Spleen (tissue), 11 donors: ENCODE measurements at regions not wholly inside any gene's neighbourhood (a gene's known extent, or its start where the extent isn't known, plus 50 kb on each side); places are given as distances from the start of the nearest gene placed in this dataset.

Source experiments
- DNase-seq: peaks from one replicate; pipeline ENCODE4 v3.0.0-alpha.2; 2020
- H3K27ac ChIP-seq, 8 donors: fragments of 200-600 bp; sonication (generic) in 7 of 8; 1 replicate in 4 of 8; 2 replicates in 4 of 8; pipeline versions ENCODE4 v1.5.0 to v1.8.0; 2016 to 2021; ENCODE audit warnings: inconsistent platforms in 4 of 8, mild to moderate bottlenecking in 4 of 8, moderate library complexity in 1 of 8
- H3K27me3 ChIP-seq, 7 donors: fragments of 200-600 bp; sonication (generic) in 6 of 7; replicated peaks in 1 of 7; 1 replicate in 4 of 7; 2 replicates in 3 of 7; pipeline versions ENCODE4 v1.5.0 to v1.8.0; 2016 to 2021; ENCODE audit warnings: inconsistent platforms in 3 of 7, mild to moderate bottlenecking in 1 of 7
- H3K36me3 ChIP-seq, 6 donors: fragments of 200-600 bp; sonication (generic) in 5 of 6; 1 replicate in 4 of 6; 2 replicates in 2 of 6; pipeline versions ENCODE4 v1.5.0 to v1.8.0; 2016 to 2021; ENCODE audit warnings: inconsistent platforms in 2 of 6
- H3K4me1 ChIP-seq, 6 donors: fragments of 200-600 bp; sonication (generic) in 5 of 6; 1 replicate in 3 of 6; 2 replicates in 3 of 6; pipeline versions ENCODE4 v1.5.0 to v1.8.0; 2016 to 2021; ENCODE audit warnings: inconsistent platforms in 3 of 6
- H3K4me3 ChIP-seq, 8 donors: fragments of 200-600 bp; sonication (generic) in 7 of 8; 1 replicate in 4 of 8; 2 replicates in 4 of 8; pipeline versions ENCODE4 v1.5.0 to v1.8.0; 2016 to 2021; ENCODE audit warnings: inconsistent platforms in 4 of 8, mild to moderate bottlenecking in 4 of 8, moderate library complexity in 2 of 8
- H3K9me3 ChIP-seq, 8 donors: fragments of 200-600 bp; sonication (generic) in 7 of 8; 1 replicate in 4 of 8; 2 replicates in 4 of 8; pipeline versions ENCODE4 v1.5.0 to v1.8.0; 2016 to 2021; ENCODE audit warnings: inconsistent platforms in 4 of 8
- POLR2A ChIP-seq, 3 donors: fragments of 450-650 bp; IDR thresholded peaks; one replicate each; pipeline ENCODE4 v1.5.1; 2017; ENCODE audit warnings: antibody characterized with exemption in 3 of 3, mild to moderate bottlenecking in 1 of 3
- POLR2AphosphoS5 ChIP-seq, 3 donors: sonication (generic); formaldehyde crosslinking; IDR thresholded peaks; one replicate each; pipeline ENCODE4 v1.5.1; 2017; ENCODE audit warnings: antibody characterized with exemption in 3 of 3
- WGBS, 5 donors: extraction: QIAGEN DNeasy Blood & Tissue Kit in 3 of 5; methylation state at CpG; one replicate each; pipeline versions ENCODE4 v1.1.5 to v1.1.7; 2013 to 2018; 5-methylcytosine and 5-hydroxymethylcytosine counted together
- intact Hi-C: fragments of 100-400 bp; cut with DNase I; formaldehyde crosslinking; loops from one replicate; pipeline ENCODE4 v1.15.0; 2023; ENCODE audit warnings: low total_unique reads
- TF ChIP-seq, protein P1 (sequence below), 11 experiments: fragments of 200-600 bp in 7 of 11; fragments of 450-650 bp in 4 of 11; sonication (generic) in 4 of 11; IDR thresholded peaks in 8 of 11; conservative IDR thresholded peaks in 3 of 11; 1 replicate in 7 of 11; 2 replicates in 4 of 11; pipeline versions ENCODE4 v1.4.0 to v1.8.0; 2016 to 2021; ENCODE audit warnings: antibody characterized with exemption in 11 of 11, inconsistent platforms in 4 of 11, mild to moderate bottlenecking in 1 of 11
- donor health status: healthy with polysubstance abuse.
- donor health status: DM: no; HTN: no; CAD: no; lungs with moderate emphysema.
- donor health status: DM: no; HTN: no; CAD: no.
- donor health status: Bipolar disorder and iron deficiency.
- donor health status: healthy.
- donor health status: DM: no; HTN: no; CAD: no.
- donor health status: DM: yes; HTN: yes; CAD: no.

DNA sequence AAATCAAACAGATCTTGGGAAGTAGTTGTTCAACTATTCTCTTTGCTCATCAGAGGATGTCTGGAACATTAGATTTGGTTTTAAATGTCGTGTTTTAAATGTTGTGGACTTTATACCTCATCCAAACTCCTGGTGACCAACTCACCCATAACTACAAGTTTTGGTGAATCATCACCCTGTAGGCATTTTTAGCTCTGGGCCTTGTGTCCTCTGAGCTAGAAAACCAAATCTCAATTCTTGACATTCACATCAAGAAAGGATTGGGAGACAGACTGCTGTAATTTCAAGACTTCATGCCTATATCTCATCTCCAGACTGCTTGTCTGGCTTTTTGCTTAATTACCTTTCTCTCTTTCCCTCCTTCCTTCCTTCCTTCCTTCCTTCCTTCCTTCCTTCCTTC is 228.5 kb upstream of the ROBO2 start:
- Histone ChIP-seq H3K9me3 (peaks cover 0 to 17% (median 0%) of the 10 kb centered on the region in 8 donors), H3K4me1 (no peaks in the 10 kb centered on the region), H3K4me3 (no peak overlapping the region), H3K27ac (no peak overlapping the region), H3K36me3 (no peaks in the 10 kb centered on the region), H3K27me3 (no peaks in the 10 kb centered on the region)
- intact Hi-C loops: no loop called here
- DNase-seq: no peak
- WGBS, 5 donors: 52 to 74% (median 53%) methylated on average over 1 of the region's 1 CpG
- TF ChIP-seq, protein P1, sequence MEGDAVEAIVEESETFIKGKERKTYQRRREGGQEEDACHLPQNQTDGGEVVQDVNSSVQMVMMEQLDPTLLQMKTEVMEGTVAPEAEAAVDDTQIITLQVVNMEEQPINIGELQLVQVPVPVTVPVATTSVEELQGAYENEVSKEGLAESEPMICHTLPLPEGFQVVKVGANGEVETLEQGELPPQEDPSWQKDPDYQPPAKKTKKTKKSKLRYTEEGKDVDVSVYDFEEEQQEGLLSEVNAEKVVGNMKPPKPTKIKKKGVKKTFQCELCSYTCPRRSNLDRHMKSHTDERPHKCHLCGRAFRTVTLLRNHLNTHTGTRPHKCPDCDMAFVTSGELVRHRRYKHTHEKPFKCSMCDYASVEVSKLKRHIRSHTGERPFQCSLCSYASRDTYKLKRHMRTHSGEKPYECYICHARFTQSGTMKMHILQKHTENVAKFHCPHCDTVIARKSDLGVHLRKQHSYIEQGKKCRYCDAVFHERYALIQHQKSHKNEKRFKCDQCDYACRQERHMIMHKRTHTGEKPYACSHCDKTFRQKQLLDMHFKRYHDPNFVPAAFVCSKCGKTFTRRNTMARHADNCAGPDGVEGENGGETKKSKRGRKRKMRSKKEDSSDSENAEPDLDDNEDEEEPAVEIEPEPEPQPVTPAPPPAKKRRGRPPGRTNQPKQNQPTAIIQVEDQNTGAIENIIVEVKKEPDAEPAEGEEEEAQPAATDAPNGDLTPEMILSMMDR (IDR thresholded peaks at IDR 0.05 in 8 of 11, conservative IDR thresholded peaks at IDR 0.05 in 3 of 11): no peak
- TF ChIP-seq POLR2AphosphoS5 (IDR thresholded peaks at IDR 0.05) (no peak), POLR2A (IDR thresholded peaks at IDR 0.05) (no peak)

DNA sequence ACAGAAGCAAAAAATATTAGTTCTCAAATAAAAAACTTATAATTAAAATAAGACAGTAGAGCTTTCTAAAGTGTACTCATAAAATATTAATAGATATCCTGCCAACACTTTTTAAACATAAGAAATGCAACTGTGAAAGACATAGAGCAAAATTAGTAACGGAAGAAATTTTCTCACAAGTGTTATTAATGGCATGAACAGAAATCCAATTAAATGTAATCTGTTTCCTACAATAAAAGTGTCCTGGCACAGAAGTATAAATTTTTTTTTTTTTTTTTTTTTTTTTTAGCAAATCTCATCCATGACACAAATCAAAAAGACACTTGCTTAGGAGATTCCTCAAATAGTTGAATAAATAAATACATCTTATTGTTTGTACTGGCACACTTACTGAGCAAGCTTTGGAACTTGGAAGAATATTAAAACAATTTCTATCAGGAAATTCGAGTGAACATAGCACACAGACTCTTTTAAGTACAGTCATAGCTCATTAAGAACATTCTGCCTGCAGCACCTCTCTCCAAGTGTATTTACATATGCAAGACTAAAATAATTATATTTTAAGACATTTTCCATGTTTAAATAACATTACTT is 227.2 kb upstream of the ROBO2 start:
- intact Hi-C loops: no loop called here
- peaks cover 0 to 19% (median 4%) of the 10 kb centered on the region in 8 donors for H3K9me3 ChIP-seq
- TF ChIP-seq POLR2AphosphoS5 (IDR thresholded peaks at IDR 0.05): no peak
- TF ChIP-seq, protein P1 (IDR thresholded peaks at IDR 0.05 in 8 of 11, conservative IDR thresholded peaks at IDR 0.05 in 3 of 11): no peak
- TF ChIP-seq POLR2A (IDR thresholded peaks at IDR 0.05): no peak
- no peaks in the 10 kb centered on the region for H3K27me3 ChIP-seq
- H3K4me1 ChIP-seq: no peaks in the 10 kb centered on the region
- DNase-seq: no peak
- H3K27ac ChIP-seq: no peak overlapping the region
- no peaks in the 10 kb centered on the region for H3K36me3 ChIP-seq
- WGBS, 5 donors: 48 to 72% (median 59%) methylated on average over 2 of the region's 2 CpGs
- no peak overlapping the region for H3K4me3 ChIP-seq

- no peak overlapping the region for H3K27ac ChIP-seq
- no peaks in the 10 kb centered on the region for H3K4me1 ChIP-seq
- no peaks in the 10 kb centered on the region for H3K27me3 ChIP-seq
- H3K4me3 ChIP-seq: no peak overlapping the region
- 57 to 67% (median 61%) methylated on average over 1 of the region's 1 CpG for WGBS, 5 donors
- peaks cover 0 to 19% (median 7%) of the 10 kb centered on the region in 8 donors for H3K9me3 ChIP-seq
- no peak for DNase-seq
- H3K36me3 ChIP-seq: no peaks in the 10 kb centered on the region
- TF ChIP-seq POLR2AphosphoS5 (IDR thresholded peaks at IDR 0.05) (no peak), POLR2A (IDR thresholded peaks at IDR 0.05) (no peak)
- TF ChIP-seq, protein P1 (IDR thresholded peaks at IDR 0.05 in 8 of 11, conservative IDR thresholded peaks at IDR 0.05 in 3 of 11): no peak
- intact Hi-C loops: no loop called here
Observed at GRCh38 chr3:76815561-76815960, 224.3 kb upstream of the ROBO2 start.

- Histone ChIP-seq H3K4me3 (no peak overlapping the region), H3K4me1 (no peaks in the 10 kb centered on the region), H3K27ac (no peak overlapping the region), H3K9me3 (peaks cover 0 to 19% (median 7%) of the 10 kb centered on the region in 8 donors), H3K27me3 (no peaks in the 10 kb centered on the region), H3K36me3 (no peaks in the 10 kb centered on the region)
- intact Hi-C loops: no loop called here
- 64 to 78% (median 73%) methylated on average over 1 of the region's 1 CpG for WGBS, 5 donors
- DNase-seq: no peak
- TF ChIP-seq POLR2A (IDR thresholded peaks at IDR 0.05): no peak
Observed at GRCh38 chr3:76820481-76820880, 219.4 kb upstream of the ROBO2 start.
